Neuronal stem cell (in vitro differentiated cells): ENCODE measurements at regions not wholly inside any gene's neighbourhood (a gene's known extent, or its start where the extent isn't known, plus 50 kb on each side); places are given as distances from the start of the nearest gene placed in this dataset.
A peak's percentile ranks its signal among the peaks of the same experiment; 100 is the strongest.
"Not testable (repeated sequence)": the region's sequence is repeated elsewhere in the genome, so short reads cannot be mapped to it uniquely, and the experiment has no call there.

Experiments
- DNase-seq: peaks from one replicate; pipeline ENCODE4 v3.0.0-alpha.2; 2013; ENCODE audit warnings: low spot score
- H2AFZ ChIP-seq: one replicate; pipeline ENCODE4 v1.6.1; 2013; ENCODE audit warnings: mild to moderate bottlenecking, low read length, inconsistent platforms
- H2AK5ac ChIP-seq: 2 replicates; pipeline ENCODE4 v1.6.1; 2013; ENCODE audit warnings: low read depth, mild to moderate bottlenecking, inconsistent platforms, low read length, moderate library complexity, mixed read lengths
- H2BK120ac ChIP-seq: 2 replicates; pipeline ENCODE4 v1.6.1; 2013; ENCODE audit warnings: low read depth, mild to moderate bottlenecking, inconsistent platforms, low read length, moderate library complexity, mixed read lengths
- H2BK12ac ChIP-seq: one replicate; pipeline ENCODE4 v1.6.1; 2013; ENCODE audit warnings: low read length, inconsistent platforms
- H2BK15ac ChIP-seq: 2 replicates; pipeline ENCODE4 v1.6.1; 2013; ENCODE audit warnings: mild to moderate bottlenecking, low read length, inconsistent platforms, mixed read lengths
- H2BK5ac ChIP-seq: one replicate; pipeline ENCODE4 v1.6.1; 2013; ENCODE audit warnings: inconsistent platforms, mild to moderate bottlenecking, low read length, moderate library complexity
- H3K14ac ChIP-seq: one replicate; pipeline ENCODE4 v1.6.1; 2013; ENCODE audit warnings: low read length, inconsistent platforms
- H3K18ac ChIP-seq: 2 replicates; pipeline ENCODE4 v1.6.1; 2013; ENCODE audit warnings: low read length, inconsistent platforms
- H3K23ac ChIP-seq: 2 replicates; pipeline ENCODE4 v1.6.1; 2013; ENCODE audit warnings: low read depth, mild to moderate bottlenecking, mixed read lengths, low read length, inconsistent platforms; ENCODE audit not compliant: poor library complexity
- H3K27ac ChIP-seq: replicated peaks from 3 replicates; pipeline ENCODE4 v1.5.1; 2013; ENCODE audit warnings: low read length, inconsistent platforms
- H3K27me3 ChIP-seq, 3 experiments: 2 replicates each; pipeline ENCODE4 v1.6.1; 2013; ENCODE audit warnings: low read length in 3 of 3, mild to moderate bottlenecking in 2 of 3, inconsistent platforms in 1 of 3, low read depth in 1 of 3, mixed read lengths in 1 of 3, moderate library complexity in 1 of 3; ENCODE audit not compliant: control insufficient read depth in 3 of 3, insufficient read depth in 3 of 3
- H3K36me3 ChIP-seq, 2 donors: replicated peaks in 1 of 2; 2 replicates each; pipeline ENCODE4 v1.6.1; 2013; ENCODE audit warnings: low read length in 2 of 2; ENCODE audit not compliant: control insufficient read depth in 2 of 2, insufficient read depth in 2 of 2
- H3K4ac ChIP-seq: 2 replicates; pipeline ENCODE4 v1.6.1; 2013; ENCODE audit warnings: inconsistent platforms, mild to moderate bottlenecking, low read length, moderate library complexity
- H3K4me1 ChIP-seq, 2 donors: 1 replicate in 1 of 2; 2 replicates in 1 of 2; pipeline ENCODE4 v1.6.1; 2013; ENCODE audit warnings: low read length in 2 of 2, low read depth in 1 of 2; ENCODE audit not compliant: control insufficient read depth in 2 of 2, insufficient read depth in 1 of 2
- H3K4me2 ChIP-seq: one replicate; pipeline ENCODE4 v1.6.1; 2013; ENCODE audit warnings: mild to moderate bottlenecking, low read length, inconsistent platforms; ENCODE audit not compliant: insufficient read depth, poor library complexity, severe bottlenecking
- H3K4me3 ChIP-seq, 2 donors: 2 replicates each; pipeline ENCODE4 v1.5.1; 2013; ENCODE audit warnings: low read length in 2 of 2, mild to moderate bottlenecking in 2 of 2, inconsistent platforms in 1 of 2, moderate library complexity in 1 of 2
- H3K79me1 ChIP-seq: one replicate; pipeline ENCODE4 v1.6.1; 2013; ENCODE audit warnings: low read depth, mild to moderate bottlenecking, inconsistent platforms, low read length, moderate library complexity
- H3K9ac ChIP-seq: one replicate; pipeline ENCODE4 v1.6.1; 2013; ENCODE audit warnings: mild to moderate bottlenecking, low read depth, low read length, inconsistent platforms; ENCODE audit not compliant: poor library complexity
- H3K9me3 ChIP-seq, 2 donors: replicated peaks in 1 of 2; 2 replicates each; pipeline versions ENCODE3 to v1.6.1; 2013; ENCODE audit warnings: low read length in 2 of 2, mild to moderate bottlenecking in 2 of 2, inconsistent platforms in 1 of 2, low read depth in 1 of 2, mixed read lengths in 1 of 2, moderate library complexity in 1 of 2; ENCODE audit not compliant: control insufficient read depth in 2 of 2, insufficient read depth in 1 of 2
- H4K8ac ChIP-seq: one replicate; pipeline ENCODE4 v1.6.1; 2013; ENCODE audit warnings: low read depth, mild to moderate bottlenecking, inconsistent platforms, low read length, moderate library complexity
- H4K91ac ChIP-seq: one replicate; pipeline ENCODE4 v1.6.1; 2013; ENCODE audit warnings: low read length, low read depth, mild to moderate bottlenecking, inconsistent platforms; ENCODE audit not compliant: poor library complexity
- WGBS, 2 donors: extraction: QIAGEN DNeasy Blood & Tissue Kit; methylation state at CpG; one replicate each; pipeline ENCODE4 v1.1.7; 2013; ENCODE audit warnings: missing lambda C conversion rate in 2 of 2, mixed read lengths in 1 of 2; ENCODE audit not compliant: insufficient read length in 2 of 2, insufficient replicate concordance in 1 of 2; ENCODE audit errors: extremely low coverage in 2 of 2; 5-methylcytosine and 5-hydroxymethylcytosine counted together

GRCh38 chr7:19338512-19338911 lies 193.3 kb upstream of the FERD3L start:
- DNase-seq, H4K91ac ChIP-seq, H3K9ac ChIP-seq, H3K18ac ChIP-seq, H3K4me2 ChIP-seq, H2BK12ac ChIP-seq, H3K23ac ChIP-seq, H3K27me3 ChIP-seq, H2AK5ac ChIP-seq, H3K4ac ChIP-seq, H3K14ac ChIP-seq, H2BK120ac ChIP-seq, H3K79me1 ChIP-seq, H2BK15ac ChIP-seq, H3K4me1 ChIP-seq, H3K36me3 ChIP-seq, H2BK5ac ChIP-seq, H4K8ac ChIP-seq, H2AFZ ChIP-seq, H3K9me3 ChIP-seq, H3K4me3 ChIP-seq, H3K27ac ChIP-seq: not testable (repeated sequence)
- WGBS, 2 donors = no CpG with 5 or more reads among the region's 3 CpGs

- no peak overlapping the region for H3K27ac ChIP-seq
- no CpG with 5 or more reads among the region's 2 CpGs for WGBS, 2 donors
Measured at GRCh38 chr7:19336836-19337383, 191.7 kb upstream of the FERD3L start.

GRCh38 chr7:19333706-19334105 lies 188.5 kb upstream of the FERD3L start:
- Histone ChIP-seq H3K36me3 (no peaks in the 10 kb centered on the region), H3K4me3 (no peak overlapping the region), H2BK12ac (no peak overlapping the region), H4K91ac (no peak overlapping the region), H2BK120ac (no peak overlapping the region), H2BK15ac (no peak overlapping the region), H3K27me3 (no peaks in the 10 kb centered on the region), H2AK5ac (no peak overlapping the region), H2BK5ac (no peak overlapping the region), H3K14ac (no peak overlapping the region), H3K4ac (no peak overlapping the region), H4K8ac (no peak overlapping the region), H3K27ac (no peak overlapping the region), H2AFZ (peak overlapping the region; percentile 19), H3K4me2 (no peak overlapping the region), H3K4me1 (no peaks in the 10 kb centered on the region), H3K9me3 (no peaks in the 10 kb centered on the region), H3K23ac (no peak overlapping the region), H3K9ac (no peak overlapping the region), H3K79me1 (no peaks in the 10 kb centered on the region), H3K18ac (no peak overlapping the region)
- WGBS, 2 donors = no CpG with 5 or more reads among the region's 2 CpGs
- no peak for DNase-seq

More at GRCh38 chr7:19336836-19337383, 191.7 kb upstream of the FERD3L start:
- Histone ChIP-seq H2AFZ (no peak overlapping the region), H3K79me1 (no peaks in the 10 kb centered on the region), H2BK12ac (no peak overlapping the region), H4K8ac (no peak overlapping the region), H3K4ac (no peak overlapping the region), H2BK5ac (no peak overlapping the region), H4K91ac (no peak overlapping the region), H3K4me3 (no peak overlapping the region), H3K18ac (no peak overlapping the region), H3K14ac (no peak overlapping the region), H3K4me1 (no peaks in the 10 kb centered on the region), H3K9ac (no peak overlapping the region), H2BK120ac (no peak overlapping the region), H2AK5ac (no peak overlapping the region), H2BK15ac (no peak overlapping the region), H3K4me2 (no peak overlapping the region), H3K36me3 (no peaks in the 10 kb centered on the region), H3K27me3 (no peaks in the 10 kb centered on the region), H3K9me3 (no peaks in the 10 kb centered on the region), H3K23ac (no peak overlapping the region)
- no peak for DNase-seq

GRCh38 chr7:19327018-19327417 lies 181.8 kb upstream of the FERD3L start:
- Histone ChIP-seq H3K36me3 (no peaks in the 10 kb centered on the region), H3K27ac (no peak overlapping the region), H3K4me1 (no peaks in the 10 kb centered on the region), H3K4me2 (no peak overlapping the region), H4K8ac (no peak overlapping the region), H2BK5ac (no peak overlapping the region), H3K18ac (no peak overlapping the region), H2BK15ac (no peak overlapping the region), H2BK12ac (no peak overlapping the region), H3K9me3 (no peaks in the 10 kb centered on the region), H3K23ac (no peak overlapping the region), H3K14ac (no peak overlapping the region), H3K9ac (no peak overlapping the region), H3K79me1 (no peaks in the 10 kb centered on the region), H2BK120ac (no peak overlapping the region), H3K4ac (no peak overlapping the region), H3K4me3 (no peak overlapping the region), H4K91ac (no peak overlapping the region), H2AK5ac (no peak overlapping the region), H3K27me3 (no peaks in the 10 kb centered on the region), H2AFZ (no peak overlapping the region)
- no peak for DNase-seq
